GM19238 (cell line): ENCODE measurements at regions not wholly inside any gene's neighbourhood (a gene's known extent, or its start where the extent isn't known, plus 50 kb on each side); places are given as distances from the start of the nearest gene placed in this dataset.

Experiments used
- DNase-seq: peaks from one replicate; pipeline ENCODE4 v3.0.0; 2011; ENCODE audit warnings: low spot score; ENCODE audit not compliant: insufficient read length

GRCh38 chr12:67795236-67795635 lies 146.7 kb downstream of the DYRK2 start:
- DNase-seq = no peak

GRCh38 chr12:67797185-67797741 lies 148.7 kb downstream of the DYRK2 start:
- DNase-seq = no peak

GRCh38 chr12:67797753-67798152 lies 149.2 kb downstream of the DYRK2 start:
- DNase-seq = no peak

GRCh38 chr12:67798768-67799167 lies 150.2 kb downstream of the DYRK2 start:
- no peak for DNase-seq

GRCh38 chr12:67802731-67803130 lies 154.2 kb downstream of the DYRK2 start:
- no peak for DNase-seq

GRCh38 chr12:67803278-67803993 lies 154.9 kb downstream of the DYRK2 start:
- no peak for DNase-seq

- no peak for DNase-seq
Observed at GRCh38 chr12:67804168-67804567, 155.6 kb downstream of the DYRK2 start.

GRCh38 chr12:67807814-67808213 lies 159.3 kb downstream of the DYRK2 start:
- DNase-seq = no peak

GRCh38 chr12:67810166-67810565 lies 161.6 kb downstream of the DYRK2 start:
- no peak for DNase-seq

- no peak for DNase-seq
Observed at GRCh38 chr12:67811437-67812361, 163.2 kb downstream of the DYRK2 start.

GRCh38 chr12:67813456-67813904 lies 164.9 kb downstream of the DYRK2 start:
- no peak for DNase-seq

- DNase-seq = no peak
Observed at GRCh38 chr12:67816269-67816668, 167.7 kb downstream of the DYRK2 start.

GRCh38 chr12:67818459-67818903 lies 169.9 kb downstream of the DYRK2 start:
- no peak for DNase-seq

GRCh38 chr12:67819902-67820301 lies 169.3 kb upstream of the IFNG-AS1 start:
- no peak for DNase-seq

GRCh38 chr12:67820694-67821093 lies 168.6 kb upstream of the IFNG-AS1 start:
- DNase-seq = no peak

- DNase-seq = no peak
Observed at GRCh38 chr12:67822826-67823225, 166.4 kb upstream of the IFNG-AS1 start.

GRCh38 chr12:67826148-67826547 lies 163.1 kb upstream of the IFNG-AS1 start:
- no peak for DNase-seq

GRCh38 chr12:67826946-67827720 lies 162.1 kb upstream of the IFNG-AS1 start:
- DNase-seq = no peak

GRCh38 chr12:67827820-67828383 lies 161.3 kb upstream of the IFNG-AS1 start:
- DNase-seq = no peak

GRCh38 chr12:67829896-67830295 lies 159.4 kb upstream of the IFNG-AS1 start:
- DNase-seq = no peak

- DNase-seq = no peak
Observed at GRCh38 chr12:67832155-67832554, 157.1 kb upstream of the IFNG-AS1 start.
